GM23248 (cell line): ENCODE measurements at regions not wholly inside any gene's neighbourhood (a gene's known extent, or its start where the extent isn't known, plus 50 kb on each side); places are given as distances from the start of the nearest gene placed in this dataset.

Experiments used
- DNase-seq: peaks from one replicate; pipeline ENCODE4 v3.0.0-alpha.2; 2015
- H2AFZ ChIP-seq: fragments of 200-600 bp; sonication (generic); 2 replicates; pipeline ENCODE4 v1.6.1; 2016; ENCODE audit warnings: antibody characterized with exemption
- H3F3A ChIP-seq: fragments of 200-600 bp; sonication (generic); 2 replicates; pipeline ENCODE4 v1.6.1; 2016; ENCODE audit warnings: mild to moderate bottlenecking, antibody characterized with exemption, mixed run types; ENCODE audit not compliant: insufficient read depth
- H3K27ac ChIP-seq: fragments of 200-600 bp; sonication (generic); 2 replicates; pipeline ENCODE4 v1.5.1; 2016; ENCODE audit warnings: mild to moderate bottlenecking
- H3K27me3 ChIP-seq: fragments of 200-600 bp; sonication (generic); replicated peaks from 2 replicates; pipeline ENCODE4 v1.6.1; 2016; ENCODE audit warnings: mild to moderate bottlenecking; ENCODE audit not compliant: insufficient read depth
- H3K36me3 ChIP-seq: fragments of 200-600 bp; sonication (generic); 2 replicates; pipeline ENCODE4 v1.6.1; 2016; ENCODE audit warnings: low read depth, mild to moderate bottlenecking
- H3K4me1 ChIP-seq: fragments of 200-600 bp; sonication (generic); 2 replicates; pipeline ENCODE4 v1.6.1; 2016; ENCODE audit warnings: mild to moderate bottlenecking; ENCODE audit not compliant: insufficient read depth
- H3K4me2 ChIP-seq: fragments of 200-600 bp; sonication (generic); one replicate; pipeline ENCODE4 v1.6.1; 2016; ENCODE audit warnings: mild to moderate bottlenecking; ENCODE audit not compliant: unreplicated experiment
- H3K4me3 ChIP-seq: fragments of 200-600 bp; sonication (generic); 2 replicates; pipeline ENCODE4 v1.5.1; 2016; ENCODE audit warnings: mild to moderate bottlenecking
- H3K79me2 ChIP-seq: fragments of 200-600 bp; sonication (generic); 2 replicates; pipeline ENCODE4 v1.6.1; 2016; ENCODE audit warnings: mild to moderate bottlenecking; ENCODE audit not compliant: insufficient read depth
- H3K9ac ChIP-seq: fragments of 200-600 bp; sonication (generic); 2 replicates; pipeline ENCODE4 v1.6.1; 2016; ENCODE audit warnings: mild to moderate bottlenecking
- H3K9me2 ChIP-seq: fragments of 200-600 bp; sonication (generic); 2 replicates; pipeline ENCODE4 v1.6.1; 2016; ENCODE audit warnings: mixed run types, mild to moderate bottlenecking, moderate library complexity; ENCODE audit not compliant: insufficient read depth
- H3K9me3 ChIP-seq: fragments of 200-600 bp; sonication (generic); one replicate; pipeline ENCODE4 v1.6.1; 2017; ENCODE audit warnings: low read depth
- H4K20me1 ChIP-seq: fragments of 200-600 bp; sonication (generic); 2 replicates; pipeline ENCODE4 v1.6.0; 2016; ENCODE audit not compliant: insufficient read depth
- EZH2 ChIP-seq: fragments of 200-600 bp; sonication (generic); IDR thresholded peaks from 2 replicates; pipeline ENCODE4 v1.6.1; 2018; ENCODE audit warnings: antibody characterized with exemption, mild to moderate bottlenecking; ENCODE audit not compliant: insufficient read depth, poor library complexity, severe bottlenecking
- EZH2phosphoT487 ChIP-seq: fragments of 200-600 bp; sonication (generic); IDR thresholded peaks from 2 replicates; pipeline ENCODE4 v1.6.1; 2018; ENCODE audit warnings: antibody characterized with exemption, moderate library complexity, mild to moderate bottlenecking, low read depth; ENCODE audit not compliant: insufficient read depth
- WGBS, 2 experiments: methylation state at CpG; one replicate each; pipeline ENCODE4 v1.1.6; 2015 to 2017; ENCODE audit warnings: low lambda C conversion rate in 2 of 2, low coverage in 1 of 2; ENCODE audit errors: missing lambda C conversion rate in 2 of 2; 5-methylcytosine and 5-hydroxymethylcytosine counted together
- in situ Hi-C: fragments of 300-500 bp; cut with MboI; formaldehyde crosslinking; loops from 2 replicates; pipeline ENCODE4 v1.15.0; 2020

GRCh38 chr17:70624211-70624610 is 454.9 kb downstream of the KCNJ2 start:
- TF ChIP-seq EZH2 (no peak), EZH2phosphoT487 (no peak)
- Histone ChIP-seq H3K27me3 (no peaks in the 10 kb centered on the region), H3K9me3 (no peaks in the 10 kb centered on the region), H3K9ac (no peak overlapping the region), H3K27ac (no peak overlapping the region), H3K4me2 (no peak overlapping the region), H3K79me2 (no peaks in the 10 kb centered on the region), H3K4me1 (no peaks in the 10 kb centered on the region), H3K36me3 (no peaks in the 10 kb centered on the region), H3K4me3 (no peak overlapping the region), H3F3A (no peaks in the 10 kb centered on the region), H4K20me1 (no peaks in the 10 kb centered on the region), H3K9me2 (no peaks in the 10 kb centered on the region), H2AFZ (no peak overlapping the region)
- in situ Hi-C loops = no loop called here
- DNase-seq = no peak

GRCh38 chr17:70629902-70630301 is 460.6 kb downstream of the KCNJ2 start:
- WGBS, 2 experiments = 6 to 7% methylated on average over 4 of the region's 4 CpGs
- peak; percentile 38 for DNase-seq

GRCh38 chr17:70636517-70637133 is 467.3 kb downstream of the KCNJ2 start:
- TF ChIP-seq EZH2 = no peak
- no peak for TF ChIP-seq EZH2phosphoT487
- 2 to 5% methylated on average over 2 of the region's 2 CpGs for WGBS, 2 experiments
- Histone ChIP-seq H3K27ac (no peak overlapping the region), H3K9me3 (no peaks in the 10 kb centered on the region), H3K4me2 (no peak overlapping the region), H3K9me2 (no peaks in the 10 kb centered on the region), H3K4me1 (no peaks in the 10 kb centered on the region), H3K27me3 (0 out of 2 replicates have a peak, but pooled peaks cover 17% of the 10 kb centered on the region), H3K9ac (no peak overlapping the region), H3K4me3 (no peak overlapping the region), H2AFZ (no peak overlapping the region), H3K79me2 (no peaks in the 10 kb centered on the region), H4K20me1 (no peaks in the 10 kb centered on the region), H3K36me3 (no peaks in the 10 kb centered on the region), H3F3A (no peaks in the 10 kb centered on the region)
- DNase-seq = peak; percentile 60
- in situ Hi-C loops = loop anchor here (25.0 kb wide), 1 partner anchor 1901 kb away; no protein-coding TSS in a partner anchor

More at GRCh38 chr17:70629902-70630301, 460.6 kb downstream of the KCNJ2 start:
- no peak overlapping the region for H3K27ac ChIP-seq
- 0 out of 2 replicates have a peak, but pooled peaks cover 9% of the 10 kb centered on the region for H3K27me3 ChIP-seq
- H3K4me3 ChIP-seq = no peak overlapping the region
- H3K9me2 ChIP-seq = no peaks in the 10 kb centered on the region
- no peaks in the 10 kb centered on the region for H3K36me3 ChIP-seq
- no peaks in the 10 kb centered on the region for H4K20me1 ChIP-seq
- H3K9ac ChIP-seq = no peak overlapping the region
- in situ Hi-C loops = loop anchor here (25.0 kb wide), 1 partner anchor 1907 kb away; no protein-coding TSS in a partner anchor
- no peaks in the 10 kb centered on the region for H3K4me1 ChIP-seq
- no peak overlapping the region for H2AFZ ChIP-seq
- no peaks in the 10 kb centered on the region for H3K79me2 ChIP-seq
- no peak overlapping the region for H3K4me2 ChIP-seq
- H3F3A ChIP-seq = no peaks in the 10 kb centered on the region
- TF ChIP-seq EZH2phosphoT487 = no peak
- no peak for TF ChIP-seq EZH2
- no peaks in the 10 kb centered on the region for H3K9me3 ChIP-seq

GRCh38 chr17:70642059-70642458 is 472.7 kb downstream of the KCNJ2 start:
- Histone ChIP-seq H3K27me3 (0 out of 2 replicates have a peak, but pooled peaks cover 6% of the 10 kb centered on the region), H3K4me2 (no peak overlapping the region)
- TF ChIP-seq EZH2phosphoT487 (no peak), EZH2 (no peak)

More at GRCh38 chr17:70642059-70642458, 472.7 kb downstream of the KCNJ2 start:
- Histone ChIP-seq H3F3A (no peaks in the 10 kb centered on the region), H3K79me2 (no peaks in the 10 kb centered on the region), H3K27ac (no peak overlapping the region), H3K9me2 (no peaks in the 10 kb centered on the region), H3K4me1 (no peaks in the 10 kb centered on the region), H3K36me3 (no peaks in the 10 kb centered on the region), H4K20me1 (no peaks in the 10 kb centered on the region), H2AFZ (no peak overlapping the region), H3K9ac (no peak overlapping the region), H3K9me3 (no peaks in the 10 kb centered on the region), H3K4me3 (no peak overlapping the region)
- 62 to 74% methylated on average over 2 of the region's 2 CpGs for WGBS, 2 experiments
- DNase-seq = no peak
- in situ Hi-C loops = loop anchor here (25.0 kb wide), 1 partner anchor 1895 kb away; no protein-coding TSS in a partner anchor
